ENCODE measurements at regions not wholly inside any gene's neighbourhood (a gene's known extent, or its start where the extent isn't known, plus 50 kb on each side); places are given as distances from the start of the nearest gene placed in this dataset.

GRCh38 chr15:30008156-30008555 is 74.6 kb upstream of the GOLGA8J start:
- TF ChIP-seq EZH2phosphoT487 (IDR thresholded peaks at IDR 0.05; ENCODE audit: borderline replicate concordance, low read depth) (no peak), YY1 (IDR thresholded peaks at IDR 0.05; ENCODE audit: low read depth) (no peak), SIN3A (IDR thresholded peaks at IDR 0.05; ENCODE audit: borderline replicate concordance, low read depth, low read length) (no peak), POLR2AphosphoS5 (IDR thresholded peaks at IDR 0.05; ENCODE audit: low read depth, low read length) (no peak), SMC3 (IDR thresholded peaks at IDR 0.05; ENCODE audit: low read depth, low read length) (no peak), NRF1 (IDR thresholded peaks at IDR 0.05; ENCODE audit: low read depth, low read length) (no peak), MEF2A (IDR thresholded peaks at IDR 0.05; ENCODE audit: borderline replicate concordance, low read depth) (no peak)
- TF ChIP-seq, protein P1, sequence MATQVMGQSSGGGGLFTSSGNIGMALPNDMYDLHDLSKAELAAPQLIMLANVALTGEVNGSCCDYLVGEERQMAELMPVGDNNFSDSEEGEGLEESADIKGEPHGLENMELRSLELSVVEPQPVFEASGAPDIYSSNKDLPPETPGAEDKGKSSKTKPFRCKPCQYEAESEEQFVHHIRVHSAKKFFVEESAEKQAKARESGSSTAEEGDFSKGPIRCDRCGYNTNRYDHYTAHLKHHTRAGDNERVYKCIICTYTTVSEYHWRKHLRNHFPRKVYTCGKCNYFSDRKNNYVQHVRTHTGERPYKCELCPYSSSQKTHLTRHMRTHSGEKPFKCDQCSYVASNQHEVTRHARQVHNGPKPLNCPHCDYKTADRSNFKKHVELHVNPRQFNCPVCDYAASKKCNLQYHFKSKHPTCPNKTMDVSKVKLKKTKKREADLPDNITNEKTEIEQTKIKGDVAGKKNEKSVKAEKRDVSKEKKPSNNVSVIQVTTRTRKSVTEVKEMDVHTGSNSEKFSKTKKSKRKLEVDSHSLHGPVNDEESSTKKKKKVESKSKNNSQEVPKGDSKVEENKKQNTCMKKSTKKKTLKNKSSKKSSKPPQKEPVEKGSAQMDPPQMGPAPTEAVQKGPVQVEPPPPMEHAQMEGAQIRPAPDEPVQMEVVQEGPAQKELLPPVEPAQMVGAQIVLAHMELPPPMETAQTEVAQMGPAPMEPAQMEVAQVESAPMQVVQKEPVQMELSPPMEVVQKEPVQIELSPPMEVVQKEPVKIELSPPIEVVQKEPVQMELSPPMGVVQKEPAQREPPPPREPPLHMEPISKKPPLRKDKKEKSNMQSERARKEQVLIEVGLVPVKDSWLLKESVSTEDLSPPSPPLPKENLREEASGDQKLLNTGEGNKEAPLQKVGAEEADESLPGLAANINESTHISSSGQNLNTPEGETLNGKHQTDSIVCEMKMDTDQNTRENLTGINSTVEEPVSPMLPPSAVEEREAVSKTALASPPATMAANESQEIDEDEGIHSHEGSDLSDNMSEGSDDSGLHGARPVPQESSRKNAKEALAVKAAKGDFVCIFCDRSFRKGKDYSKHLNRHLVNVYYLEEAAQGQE (IDR thresholded peaks at IDR 0.05; ENCODE audit: low read depth, low read length), result no peak
- TF ChIP-seq, protein P2, sequence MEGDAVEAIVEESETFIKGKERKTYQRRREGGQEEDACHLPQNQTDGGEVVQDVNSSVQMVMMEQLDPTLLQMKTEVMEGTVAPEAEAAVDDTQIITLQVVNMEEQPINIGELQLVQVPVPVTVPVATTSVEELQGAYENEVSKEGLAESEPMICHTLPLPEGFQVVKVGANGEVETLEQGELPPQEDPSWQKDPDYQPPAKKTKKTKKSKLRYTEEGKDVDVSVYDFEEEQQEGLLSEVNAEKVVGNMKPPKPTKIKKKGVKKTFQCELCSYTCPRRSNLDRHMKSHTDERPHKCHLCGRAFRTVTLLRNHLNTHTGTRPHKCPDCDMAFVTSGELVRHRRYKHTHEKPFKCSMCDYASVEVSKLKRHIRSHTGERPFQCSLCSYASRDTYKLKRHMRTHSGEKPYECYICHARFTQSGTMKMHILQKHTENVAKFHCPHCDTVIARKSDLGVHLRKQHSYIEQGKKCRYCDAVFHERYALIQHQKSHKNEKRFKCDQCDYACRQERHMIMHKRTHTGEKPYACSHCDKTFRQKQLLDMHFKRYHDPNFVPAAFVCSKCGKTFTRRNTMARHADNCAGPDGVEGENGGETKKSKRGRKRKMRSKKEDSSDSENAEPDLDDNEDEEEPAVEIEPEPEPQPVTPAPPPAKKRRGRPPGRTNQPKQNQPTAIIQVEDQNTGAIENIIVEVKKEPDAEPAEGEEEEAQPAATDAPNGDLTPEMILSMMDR (IDR thresholded peaks at IDR 0.05), result no peak
- TF ChIP-seq, protein P3, sequence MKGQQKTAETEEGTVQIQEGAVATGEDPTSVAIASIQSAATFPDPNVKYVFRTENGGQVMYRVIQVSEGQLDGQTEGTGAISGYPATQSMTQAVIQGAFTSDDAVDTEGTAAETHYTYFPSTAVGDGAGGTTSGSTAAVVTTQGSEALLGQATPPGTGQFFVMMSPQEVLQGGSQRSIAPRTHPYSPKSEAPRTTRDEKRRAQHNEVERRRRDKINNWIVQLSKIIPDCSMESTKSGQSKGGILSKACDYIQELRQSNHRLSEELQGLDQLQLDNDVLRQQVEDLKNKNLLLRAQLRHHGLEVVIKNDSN (IDR thresholded peaks at IDR 0.05; ENCODE audit: borderline replicate concordance, low read depth), result no peak
- TF ChIP-seq, protein P4, sequence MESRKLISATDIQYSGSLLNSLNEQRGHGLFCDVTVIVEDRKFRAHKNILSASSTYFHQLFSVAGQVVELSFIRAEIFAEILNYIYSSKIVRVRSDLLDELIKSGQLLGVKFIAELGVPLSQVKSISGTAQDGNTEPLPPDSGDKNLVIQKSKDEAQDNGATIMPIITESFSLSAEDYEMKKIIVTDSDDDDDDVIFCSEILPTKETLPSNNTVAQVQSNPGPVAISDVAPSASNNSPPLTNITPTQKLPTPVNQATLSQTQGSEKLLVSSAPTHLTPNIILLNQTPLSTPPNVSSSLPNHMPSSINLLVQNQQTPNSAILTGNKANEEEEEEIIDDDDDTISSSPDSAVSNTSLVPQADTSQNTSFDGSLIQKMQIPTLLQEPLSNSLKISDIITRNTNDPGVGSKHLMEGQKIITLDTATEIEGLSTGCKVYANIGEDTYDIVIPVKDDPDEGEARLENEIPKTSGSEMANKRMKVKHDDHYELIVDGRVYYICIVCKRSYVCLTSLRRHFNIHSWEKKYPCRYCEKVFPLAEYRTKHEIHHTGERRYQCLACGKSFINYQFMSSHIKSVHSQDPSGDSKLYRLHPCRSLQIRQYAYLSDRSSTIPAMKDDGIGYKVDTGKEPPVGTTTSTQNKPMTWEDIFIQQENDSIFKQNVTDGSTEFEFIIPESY (IDR thresholded peaks at IDR 0.05; ENCODE audit: borderline replicate concordance, low read depth), result no peak
